IPS DF 4.7 (cell line): ENCODE measurements at regions not wholly inside any gene's neighbourhood (a gene's known extent, or its start where the extent isn't known, plus 50 kb on each side); places are given as distances from the start of the nearest gene placed in this dataset.

Source experiments
- DNase-seq: peaks from one replicate; pipeline ENCODE4 v3.0.0-alpha.2; 2013; ENCODE audit warnings: low spot score; ENCODE audit errors: extremely low read depth

GRCh38 chr4:126955292-126956183 is 677.2 kb upstream of the INTU start:
- DNase-seq: no peak

- DNase-seq: no peak
Measured at GRCh38 chr4:126956184-126956897, 676.4 kb upstream of the INTU start.

GRCh38 chr4:126957556-126957955 is 675.2 kb upstream of the INTU start:
- no peak for DNase-seq

GRCh38 chr4:126957987-126958386 is 674.8 kb upstream of the INTU start:
- DNase-seq: no peak

- DNase-seq: no peak
Measured at GRCh38 chr4:126958482-126958881, 674.3 kb upstream of the INTU start.

GRCh38 chr4:126959056-126959745 is 673.6 kb upstream of the INTU start:
- DNase-seq: no peak

GRCh38 chr4:126960760-126961159 is 672.0 kb upstream of the INTU start:
- no peak for DNase-seq

DNA sequence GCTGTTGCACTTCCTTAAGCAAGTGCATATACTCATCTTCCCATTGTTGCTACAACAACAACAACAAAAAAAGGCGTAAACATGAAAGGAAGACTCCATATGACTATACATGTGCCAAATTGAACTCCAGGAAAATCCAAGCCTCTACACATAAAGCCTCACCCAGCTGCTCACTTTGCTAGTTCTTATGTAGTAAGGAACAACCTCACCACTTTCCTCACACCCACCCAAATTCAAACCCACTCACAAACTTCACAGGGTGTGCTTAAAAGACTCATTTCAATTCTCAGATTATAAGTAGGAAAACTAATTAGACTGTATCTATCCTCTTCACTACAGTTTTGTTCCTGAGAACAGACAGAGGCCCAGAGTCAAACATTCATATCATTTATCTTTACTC is 671.1 kb upstream of the INTU start:
- DNase-seq: no peak

DNA sequence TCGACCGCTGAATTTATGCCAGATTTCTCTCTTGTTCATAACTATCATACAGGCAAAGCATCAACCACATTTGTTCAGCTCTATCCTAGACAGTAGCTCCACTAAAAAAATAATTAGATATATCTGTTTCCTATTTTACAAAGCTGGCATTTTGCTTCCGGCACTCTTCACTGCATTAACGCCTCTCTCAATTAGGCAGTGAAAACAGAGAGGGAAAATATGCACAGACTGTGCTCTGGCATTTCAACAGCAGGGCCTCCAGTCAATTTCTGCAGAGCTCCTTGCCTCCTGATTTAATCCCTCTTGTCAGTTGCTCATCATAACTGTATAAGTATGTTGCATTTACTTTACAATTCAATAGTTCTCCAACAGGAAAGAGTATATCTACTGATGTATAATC is 666.9 kb upstream of the INTU start:
- DNase-seq: no peak

DNA sequence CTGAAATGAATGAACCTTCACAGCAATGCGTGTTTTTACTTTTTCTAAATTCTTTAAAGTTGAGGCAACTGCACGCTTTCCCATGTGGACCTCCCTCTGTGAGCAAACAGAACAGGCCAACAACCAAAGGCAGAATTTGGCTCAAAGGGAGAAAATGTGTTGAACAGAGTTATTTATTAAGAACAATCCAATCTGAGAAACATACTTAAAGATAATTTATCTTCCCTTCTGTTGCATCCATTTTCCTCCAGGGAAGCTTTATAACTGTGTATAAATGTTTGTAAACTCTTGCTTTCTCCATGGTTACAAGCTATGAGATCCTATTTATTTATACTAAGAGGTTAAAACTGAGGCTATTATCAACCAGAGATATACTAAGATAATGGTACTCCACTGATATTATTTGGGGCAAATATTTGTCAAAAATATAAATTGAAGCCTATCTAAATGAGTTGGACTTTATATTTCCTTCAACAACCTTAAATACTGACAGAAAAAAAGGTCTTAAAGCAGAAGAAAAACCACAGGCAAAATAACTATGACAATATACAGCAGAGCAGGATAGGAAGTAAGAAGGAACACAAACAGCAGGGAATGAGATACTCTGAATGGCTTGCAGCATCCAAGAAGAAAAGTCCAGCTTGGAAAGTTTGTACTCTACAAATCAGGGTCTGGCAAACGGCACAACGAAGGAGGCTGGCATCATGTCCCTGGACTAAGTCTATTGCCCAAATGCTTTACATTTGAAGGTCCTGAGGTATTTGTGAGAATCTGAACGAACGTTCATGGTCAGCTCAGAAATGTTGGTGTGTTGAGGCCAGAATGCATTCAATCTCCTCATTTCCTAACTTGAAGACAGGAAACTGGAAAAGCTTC is 663.2 kb upstream of the INTU start:
- no peak for DNase-seq

DNA sequence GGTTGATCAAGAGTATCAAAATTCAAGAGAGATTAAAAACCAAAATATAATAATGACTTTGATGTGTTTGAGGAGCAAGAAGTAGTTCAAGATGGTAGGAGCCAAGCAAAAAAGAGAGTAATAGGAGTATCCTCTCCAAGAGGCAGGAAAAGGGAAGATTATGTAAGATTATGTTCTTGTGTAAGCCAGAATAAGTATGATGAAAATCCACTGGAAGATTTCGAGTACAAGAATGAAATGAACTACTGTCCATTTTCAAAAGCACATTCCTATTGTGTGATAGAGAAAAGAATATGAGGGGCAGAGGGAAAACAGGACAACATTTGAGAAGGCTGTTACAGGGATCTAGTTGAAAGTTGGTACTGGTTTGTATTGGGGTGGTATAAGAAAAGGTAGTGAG is 659.6 kb upstream of the INTU start:
- DNase-seq: no peak

- DNase-seq: no peak
Measured at GRCh38 chr4:126976850-126977632, 655.7 kb upstream of the INTU start.

DNA sequence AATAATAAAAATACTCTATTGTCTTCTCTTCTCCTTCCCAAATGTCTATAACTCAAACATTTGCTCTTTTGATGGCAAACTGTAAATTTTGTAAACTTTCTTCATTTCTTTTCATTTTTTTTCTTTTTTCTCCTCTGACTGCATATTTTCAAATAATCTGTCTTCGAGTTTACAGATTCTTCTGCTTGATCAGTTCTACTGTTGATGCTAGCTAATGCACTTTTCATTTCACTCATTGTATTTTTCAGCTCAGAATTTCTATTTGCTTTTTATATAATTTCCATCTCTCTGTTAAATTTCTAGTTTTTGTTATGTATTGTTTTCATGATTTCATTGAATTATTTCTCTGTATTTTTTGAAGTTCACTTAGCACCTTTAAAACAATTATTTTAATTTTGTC is 646.8 kb upstream of the INTU start:
- DNase-seq: no peak

- DNase-seq: no peak
Measured at GRCh38 chr4:126986828-126987227, 645.9 kb upstream of the INTU start.

- DNase-seq: no peak
Measured at GRCh38 chr4:126991965-126992364, 640.8 kb upstream of the INTU start.

GRCh38 chr4:126992910-126993309 is 639.8 kb upstream of the INTU start:
- DNase-seq: no peak

- no peak for DNase-seq
Measured at GRCh38 chr4:126993351-126993750, 639.4 kb upstream of the INTU start.

GRCh38 chr4:126995235-126995634 is 637.5 kb upstream of the INTU start:
- DNase-seq: no peak

GRCh38 chr4:127000110-127000509 is 632.6 kb upstream of the INTU start:
- DNase-seq: no peak

- no peak for DNase-seq
Measured at GRCh38 chr4:127000846-127001245, 631.9 kb upstream of the INTU start.
